H1 (cell line): ENCODE measurements at regions not wholly inside any gene's neighbourhood (a gene's known extent, or its start where the extent isn't known, plus 50 kb on each side); places are given as distances from the start of the nearest gene placed in this dataset.

ENCODE experiments used
- CTCF ChIA-PET: fragments of 300-600 bp; sonication (Branson Sonifier 250); formaldehyde crosslinking; loops from one replicate; lab custom pipeline; 2021; ENCODE audit not compliant: partially characterized antibody; lab: Charles Lee
- POLR2A ChIA-PET: fragments of 300-600 bp; sonication (Branson Sonifier 250); formaldehyde crosslinking; loops from one replicate; lab custom pipeline; 2021; ENCODE audit warnings: inconsistent platforms; ENCODE audit not compliant: partially characterized antibody; lab: Charles Lee
- DNase-seq, 2 experiments: peaks; one replicate each; pipeline versions ENCODE4 v3.0.0 to v3.0.0-alpha.2; 2010 to 2022; ENCODE audit warnings: low spot score in 2 of 2, low read depth in 1 of 2, mixed read lengths in 1 of 2
- FAIRE-seq: peaks from 2 replicates; lab custom pipeline; 2011; peaks lifted over from hg19 to GRCh38; lab: Jason Lieb, UNC
- H2AFZ ChIP-seq: 2 replicates; pipeline ENCODE4 v1.8.1; 2012; ENCODE audit warnings: low read length, inconsistent platforms
- H2AK5ac ChIP-seq: 2 replicates; pipeline ENCODE4 v1.6.1; 2013; ENCODE audit warnings: low read depth, low read length
- H2BK120ac ChIP-seq: replicated peaks from 2 replicates; pipeline ENCODE3; 2013; ENCODE audit warnings: low read depth, low read length, inconsistent platforms
- H2BK12ac ChIP-seq: 2 replicates; pipeline ENCODE4 v1.6.1; 2013; ENCODE audit warnings: low read depth, low read length
- H2BK15ac ChIP-seq: 2 replicates; pipeline ENCODE4 v1.6.1; 2013; ENCODE audit warnings: low read length
- H2BK20ac ChIP-seq: 2 replicates; pipeline ENCODE4 v1.6.1; 2013; ENCODE audit warnings: low read length
- H2BK5ac ChIP-seq: 2 replicates; pipeline ENCODE4 v1.6.1; 2013; ENCODE audit warnings: low read depth, low read length
- H3K14ac ChIP-seq: 2 replicates; pipeline ENCODE4 v1.6.1; 2013; ENCODE audit warnings: inconsistent platforms; ENCODE audit not compliant: insufficient read length
- H3K18ac ChIP-seq: 2 replicates; pipeline ENCODE4 v1.6.1; 2013; ENCODE audit warnings: low read length; ENCODE audit errors: extremely low read depth
- H3K23ac ChIP-seq: 2 replicates; pipeline ENCODE4 v1.6.1; 2013; ENCODE audit warnings: inconsistent platforms; ENCODE audit not compliant: insufficient read length
- H3K23me2 ChIP-seq: 2 replicates; pipeline ENCODE4 v1.6.1; 2013; ENCODE audit warnings: low read depth, low read length
- H3K27ac ChIP-seq: 2 replicates; pipeline ENCODE4 v1.6.1; 2011; ENCODE audit warnings: low read depth, low read length, inconsistent platforms
- H3K27me3 ChIP-seq, 4 experiments: replicated peaks in 1 of 4; 1 replicate in 1 of 4; 2 replicates in 3 of 4; pipeline versions ENCODE4 v1.6.1 to v1.8.1; 2011 to 2013; ENCODE audit warnings: low read length in 3 of 4, mild to moderate bottlenecking in 3 of 4, inconsistent platforms in 2 of 4, mixed read lengths in 2 of 4, moderate library complexity in 1 of 4; ENCODE audit not compliant: control insufficient read depth in 3 of 4, insufficient read depth in 3 of 4; ENCODE audit errors: extremely low read depth in 1 of 4
- H3K36me3 ChIP-seq, 4 experiments: 2 replicates each; pipeline versions ENCODE4 v1.6.1 to v1.8.1; 2011 to 2013; ENCODE audit warnings: mild to moderate bottlenecking in 4 of 4, low read length in 3 of 4, moderate library complexity in 2 of 4, control low read depth in 1 of 4, inconsistent platforms in 1 of 4; ENCODE audit not compliant: insufficient read depth in 4 of 4, control insufficient read depth in 2 of 4
- H3K4ac ChIP-seq: replicated peaks from 2 replicates; pipeline ENCODE3; 2013; ENCODE audit warnings: low read length, low read depth, mixed read lengths, inconsistent platforms; ENCODE audit not compliant: insufficient read length
- H3K4me1 ChIP-seq, 4 experiments: replicated peaks in 1 of 4; 1 replicate in 1 of 4; 2 replicates in 3 of 4; pipeline versions ENCODE4 v1.6.1 to v1.8.1; 2011 to 2013; ENCODE audit warnings: low read length in 3 of 4, inconsistent platforms in 2 of 4, mixed read lengths in 1 of 4; ENCODE audit not compliant: insufficient read depth in 4 of 4, control insufficient read depth in 3 of 4
- H3K4me2 ChIP-seq, 2 experiments: 2 replicates each; pipeline versions ENCODE4 v1.6.1 to v1.8.1; 2011 to 2013; ENCODE audit warnings: low read depth in 2 of 2, low read length in 2 of 2, control low read depth in 1 of 2, inconsistent platforms in 1 of 2, mild to moderate bottlenecking in 1 of 2; ENCODE audit not compliant: insufficient read depth in 1 of 2
- H3K4me3 ChIP-seq, 4 experiments: fragments of 200-600, 300-600 bp in 1 of 4; sonication (generic), shearing (Covaris generic), sonication (Bioruptor Twin) in 1 of 4; 2 replicates each; pipeline versions ENCODE4 v1.5.1 to v1.8.1; 2011 to 2016; ENCODE audit warnings: low read length in 4 of 4, low read depth in 3 of 4, control low read depth in 2 of 4, inconsistent platforms in 2 of 4, mild to moderate bottlenecking in 2 of 4, mixed read lengths in 1 of 4, moderate library complexity in 1 of 4; ENCODE audit not compliant: insufficient read depth in 2 of 4; ENCODE audit errors: extremely low read depth in 1 of 4
- H3K56ac ChIP-seq: replicated peaks from 2 replicates; pipeline ENCODE3; 2013; ENCODE audit warnings: low read depth, mild to moderate bottlenecking, mixed read lengths, low read length, inconsistent platforms; ENCODE audit not compliant: insufficient read length
- H3K79me1 ChIP-seq: 2 replicates; pipeline ENCODE4 v1.6.1; 2013; ENCODE audit warnings: low read depth, low read length, control low read depth
- H3K79me2 ChIP-seq, 2 experiments: 2 replicates each; pipeline versions ENCODE4 v1.6.1 to v1.8.1; 2012 to 2013; ENCODE audit warnings: low read length in 2 of 2, mild to moderate bottlenecking in 2 of 2, inconsistent platforms in 1 of 2; ENCODE audit not compliant: insufficient read depth in 2 of 2, control insufficient read depth in 1 of 2
- H3K9ac ChIP-seq, 4 experiments: replicated peaks in 1 of 4; 1 replicate in 1 of 4; 2 replicates in 3 of 4; pipeline versions ENCODE4 v1.6.1 to v1.8.1; 2011 to 2013; ENCODE audit warnings: low read depth in 3 of 4, low read length in 3 of 4, control low read depth in 2 of 4, mild to moderate bottlenecking in 2 of 4, moderate library complexity in 2 of 4, inconsistent platforms in 1 of 4; ENCODE audit errors: extremely low read depth in 1 of 4
- H3K9me3 ChIP-seq, 2 experiments: 2 replicates each; pipeline versions ENCODE4 v1.6.1 to v1.8.1; 2012 to 2013; ENCODE audit warnings: mild to moderate bottlenecking in 2 of 2, moderate library complexity in 2 of 2, control low read depth in 1 of 2, inconsistent platforms in 1 of 2, low read depth in 1 of 2, low read length in 1 of 2, mixed read lengths in 1 of 2; ENCODE audit not compliant: insufficient read depth in 2 of 2
- H4K20me1 ChIP-seq, 2 experiments: replicated peaks in 1 of 2; 2 replicates each; pipeline versions ENCODE3 to v1.8.1; 2011 to 2013; ENCODE audit warnings: inconsistent platforms in 2 of 2, low read length in 2 of 2, mild to moderate bottlenecking in 1 of 2; ENCODE audit not compliant: insufficient read depth in 2 of 2, control insufficient read depth in 1 of 2
- H4K5ac ChIP-seq: 2 replicates; pipeline ENCODE4 v1.6.1; 2013; ENCODE audit warnings: low read length, low read depth, mixed read lengths, inconsistent platforms; ENCODE audit not compliant: insufficient read length
- H4K8ac ChIP-seq: 2 replicates; pipeline ENCODE4 v1.8.0; 2013; ENCODE audit warnings: mild to moderate bottlenecking, moderate library complexity, low read length, inconsistent platforms; ENCODE audit not compliant: insufficient read depth; ENCODE audit errors: extremely low read depth
- H4K91ac ChIP-seq: replicated peaks from 2 replicates; pipeline ENCODE3; 2013; ENCODE audit warnings: low read length, mixed read lengths, inconsistent platforms; ENCODE audit not compliant: insufficient read length
- ASH2L ChIP-seq: fragments of 200-600, 300-600 bp; sonication (generic); IDR thresholded peaks from one replicate; pipeline ENCODE4 v1.7.1; 2017; ENCODE audit warnings: low read length
- EGR1 ChIP-seq: IDR thresholded peaks from 2 replicates; pipeline ENCODE4 v1.6.1; 2011; ENCODE audit warnings: low read depth, low read length, borderline replicate concordance
- GABPA ChIP-seq: IDR thresholded peaks from 2 replicates; pipeline ENCODE4 v1.6.1; 2011; ENCODE audit warnings: mild to moderate bottlenecking, low read length, moderate library complexity, borderline replicate concordance; ENCODE audit not compliant: insufficient read depth
- HDAC2 ChIP-seq, 2 experiments: fragments of 300-600 bp in 1 of 2; sonication (generic) in 1 of 2; IDR thresholded peaks; 2 replicates each; pipeline ENCODE4 v1.6.1; 2011 to 2012; ENCODE audit warnings: low read depth in 2 of 2, low read length in 2 of 2, mild to moderate bottlenecking in 2 of 2, moderate library complexity in 2 of 2, borderline replicate concordance in 1 of 2, inconsistent platforms in 1 of 2
- JUN ChIP-seq: IDR thresholded peaks from 2 replicates; pipeline ENCODE4 v1.6.1; 2011; ENCODE audit warnings: low read depth, mild to moderate bottlenecking, improper control_type of control experiment, low read length
- KDM1A ChIP-seq: fragments of 200-600, 300-600 bp; sonication (generic); IDR thresholded peaks from 2 replicates; pipeline ENCODE4 v1.7.1; 2016; ENCODE audit warnings: mild to moderate bottlenecking, low read length, borderline replicate concordance
- POLR2AphosphoS5 ChIP-seq: IDR thresholded peaks from 2 replicates; pipeline ENCODE4 v1.6.1; 2011; ENCODE audit warnings: low read depth, low read length
- RFX5 ChIP-seq: IDR thresholded peaks from 2 replicates; pipeline ENCODE4 v1.6.1; 2011; ENCODE audit warnings: low read depth, low read length, improper control_type of control experiment, borderline replicate concordance
- SIN3A ChIP-seq, 2 experiments: IDR thresholded peaks in 1 of 2; conservative IDR thresholded peaks in 1 of 2; 2 replicates each; pipeline ENCODE4 v1.6.1; 2011 to 2012; ENCODE audit warnings: low read length in 2 of 2, improper control_type of control experiment in 1 of 2, low read depth in 1 of 2, mild to moderate bottlenecking in 1 of 2
- SP2 ChIP-seq: IDR thresholded peaks from 2 replicates; pipeline ENCODE4 v1.6.1; 2012; ENCODE audit warnings: mild to moderate bottlenecking, low read length, inconsistent platforms
- TCF12 ChIP-seq: IDR thresholded peaks from 2 replicates; pipeline ENCODE4 v1.6.1; 2011; ENCODE audit warnings: low read depth, mild to moderate bottlenecking, low read length
- WGBS, 2 experiments: shearing (Covaris generic) in 1 of 2; methylation state at CpG; one replicate each; pipeline versions ENCODE4 v1.1.6 to v1.1.7; 2013 to 2015; ENCODE audit warnings: low lambda C conversion rate in 2 of 2, mixed read lengths in 2 of 2, inconsistent platforms in 1 of 2, low coverage in 1 of 2, missing lambda C conversion rate in 1 of 2; ENCODE audit not compliant: insufficient replicate concordance in 2 of 2, insufficient coverage in 1 of 2, insufficient read length in 1 of 2; ENCODE audit errors: extremely low coverage in 1 of 2, missing lambda C conversion rate in 1 of 2; 5-methylcytosine and 5-hydroxymethylcytosine counted together

GRCh38 chr2:8345200-8345599 lies 336.7 kb upstream of the ID2 start:
- H2BK15ac ChIP-seq = no peak overlapping the region
- no peaks in the 10 kb centered on the region for H3K4me1 ChIP-seq
- H3K23ac ChIP-seq = no peak overlapping the region
- no peak overlapping the region for H4K5ac ChIP-seq
- WGBS, 2 experiments = 95% methylated on average over 3 of the region's 5 CpGs; no CpG with 5 or more reads in 1 of the 2 experiments
- no peaks in the 10 kb centered on the region for H3K9me3 ChIP-seq
- H2BK120ac ChIP-seq = no peak overlapping the region
- no peak overlapping the region for H3K4ac ChIP-seq
- H3K27me3 ChIP-seq = no peaks in the 10 kb centered on the region
- H3K27ac ChIP-seq = no peak overlapping the region
- CTCF ChIA-PET = interaction anchor here (1.6 kb wide), 1 partner anchor 673 kb away, joined by 6 read pairs; no protein-coding TSS in a partner anchor
- no peak overlapping the region for H3K56ac ChIP-seq
- no peak overlapping the region for H2BK5ac ChIP-seq
- H3K36me3 ChIP-seq = no peaks in the 10 kb centered on the region
- POLR2A ChIA-PET = no interaction called here
- no peak for TF ChIP-seq ASH2L
- no peak for TF ChIP-seq RFX5
- TF ChIP-seq TCF12 = no peak
- no peak for TF ChIP-seq HDAC2 (IDR thresholded peaks at IDR 0.05; ENCODE audit: borderline replicate concordance in 1 of 2, low read depth in 2 of 2, low read length in 2 of 2)
- TF ChIP-seq GABPA = no peak
- no peak for TF ChIP-seq SIN3A (conservative IDR thresholded peaks at IDR 0.05 in 1 of 2, IDR thresholded peaks at IDR 0.05 in 1 of 2; ENCODE audit: low read depth in 1 of 2, low read length in 2 of 2)
- no peak for TF ChIP-seq EGR1
- TF ChIP-seq JUN = no peak
- no peak for TF ChIP-seq KDM1A
- no peak for TF ChIP-seq POLR2AphosphoS5
- TF ChIP-seq SP2 = no peak
- no peak overlapping the region for H3K18ac ChIP-seq
- H3K4me3 ChIP-seq = no peak overlapping the region
- H3K23me2 ChIP-seq = no peaks in the 10 kb centered on the region
- H3K79me2 ChIP-seq = no peaks in the 10 kb centered on the region
- DNase-seq (peak in 1 of 2 experiments; percentile 11), FAIRE-seq (no peak)
- no peak overlapping the region for H2AK5ac ChIP-seq
- H2BK20ac ChIP-seq = no peak overlapping the region
- H2BK12ac ChIP-seq = no peak overlapping the region
- H4K20me1 ChIP-seq = no peaks in the 10 kb centered on the region
- H3K9ac ChIP-seq = no peak overlapping the region
- no peak overlapping the region for H2AFZ ChIP-seq
- no peak overlapping the region for H3K14ac ChIP-seq
- no peak overlapping the region for H3K4me2 ChIP-seq
- H3K79me1 ChIP-seq = no peaks in the 10 kb centered on the region
- H4K91ac ChIP-seq = no peak overlapping the region
- no peak overlapping the region for H4K8ac ChIP-seq
